ENCODE measurements at regions not wholly inside any gene's neighbourhood (a gene's known extent, or its start where the extent isn't known, plus 50 kb on each side); places are given as distances from the start of the nearest gene placed in this dataset.

GRCh38 chr3:137360531-137361201 is 402.9 kb downstream of the IL20RB start:
- TF ChIP-seq, protein P1, sequence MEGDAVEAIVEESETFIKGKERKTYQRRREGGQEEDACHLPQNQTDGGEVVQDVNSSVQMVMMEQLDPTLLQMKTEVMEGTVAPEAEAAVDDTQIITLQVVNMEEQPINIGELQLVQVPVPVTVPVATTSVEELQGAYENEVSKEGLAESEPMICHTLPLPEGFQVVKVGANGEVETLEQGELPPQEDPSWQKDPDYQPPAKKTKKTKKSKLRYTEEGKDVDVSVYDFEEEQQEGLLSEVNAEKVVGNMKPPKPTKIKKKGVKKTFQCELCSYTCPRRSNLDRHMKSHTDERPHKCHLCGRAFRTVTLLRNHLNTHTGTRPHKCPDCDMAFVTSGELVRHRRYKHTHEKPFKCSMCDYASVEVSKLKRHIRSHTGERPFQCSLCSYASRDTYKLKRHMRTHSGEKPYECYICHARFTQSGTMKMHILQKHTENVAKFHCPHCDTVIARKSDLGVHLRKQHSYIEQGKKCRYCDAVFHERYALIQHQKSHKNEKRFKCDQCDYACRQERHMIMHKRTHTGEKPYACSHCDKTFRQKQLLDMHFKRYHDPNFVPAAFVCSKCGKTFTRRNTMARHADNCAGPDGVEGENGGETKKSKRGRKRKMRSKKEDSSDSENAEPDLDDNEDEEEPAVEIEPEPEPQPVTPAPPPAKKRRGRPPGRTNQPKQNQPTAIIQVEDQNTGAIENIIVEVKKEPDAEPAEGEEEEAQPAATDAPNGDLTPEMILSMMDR (IDR thresholded peaks at IDR 0.05; ENCODE audit: low read depth, low read length) = no peak
- no peaks in the 10 kb centered on the region for H3K36me3 ChIP-seq
- DNase-seq = no peak
- no peaks in the 10 kb centered on the region for H3K27me3 ChIP-seq (ENCODE audit: insufficient read depth, low read depth, severe bottlenecking)
- no peak overlapping the region for H3K27ac ChIP-seq
- peaks cover 4% of the 10 kb centered on the region for H3K9me3 ChIP-seq (ENCODE audit: severe bottlenecking)
- H3K4me3 ChIP-seq (ENCODE audit: low read depth, low read length) = no peak overlapping the region

DNA sequence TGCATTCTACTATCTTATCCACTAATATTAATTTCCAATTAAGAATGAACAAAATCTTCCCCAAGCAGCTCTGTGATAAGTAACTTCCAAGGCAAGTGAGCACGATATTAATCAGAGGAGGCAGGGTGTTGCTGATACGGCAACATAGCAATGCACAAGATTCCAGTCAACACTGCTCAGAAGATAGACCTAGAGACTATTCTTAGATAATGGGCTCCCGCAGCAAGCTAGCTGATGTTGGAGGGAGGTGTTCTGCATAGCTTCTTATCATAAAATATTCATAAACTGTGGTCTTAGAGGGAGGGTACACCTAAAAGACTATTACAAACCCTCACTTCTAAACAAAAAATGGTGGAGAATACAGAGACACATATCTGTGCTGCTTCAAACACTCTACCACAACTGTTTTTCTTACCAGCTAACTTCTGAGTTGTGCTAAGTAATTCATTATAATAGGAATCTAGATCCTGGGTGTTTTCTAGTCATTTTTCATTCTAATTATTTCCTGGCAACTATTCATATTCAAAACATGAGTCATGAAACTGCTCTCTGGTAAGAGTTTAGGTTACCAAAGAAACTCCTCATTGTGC is 382.0 kb upstream of the SOX14 start:
- Histone ChIP-seq H3K36me3 (no peaks in the 10 kb centered on the region), H3K27me3 (ENCODE audit: insufficient read depth, low read depth, severe bottlenecking) (no peaks in the 10 kb centered on the region), H3K27ac (no peak overlapping the region), H3K9me3 (ENCODE audit: severe bottlenecking) (no peaks in the 10 kb centered on the region), H3K4me3 (ENCODE audit: low read depth, low read length) (no peak overlapping the region)
- DNase-seq = no peak
- TF ChIP-seq, protein P1 (IDR thresholded peaks at IDR 0.05; ENCODE audit: low read depth, low read length) = no peak

GRCh38 chr3:137385922-137386321 is 378.2 kb upstream of the SOX14 start:
- Histone ChIP-seq H3K27me3 (ENCODE audit: insufficient read depth, low read depth, severe bottlenecking) (no peaks in the 10 kb centered on the region), H3K9me3 (ENCODE audit: severe bottlenecking) (no peaks in the 10 kb centered on the region), H3K4me3 (ENCODE audit: low read depth, low read length) (no peak overlapping the region), H3K27ac (no peak overlapping the region), H3K36me3 (no peaks in the 10 kb centered on the region)
- DNase-seq = no peak
- TF ChIP-seq, protein P1 (IDR thresholded peaks at IDR 0.05; ENCODE audit: low read depth, low read length) = no peak

GRCh38 chr3:137409584-137409983 is 354.5 kb upstream of the SOX14 start:
- Histone ChIP-seq H3K4me3 (ENCODE audit: low read depth, low read length) (no peak overlapping the region), H3K27ac (no peak overlapping the region), H3K36me3 (no peaks in the 10 kb centered on the region), H3K9me3 (ENCODE audit: severe bottlenecking) (no peaks in the 10 kb centered on the region), H3K27me3 (ENCODE audit: insufficient read depth, low read depth, severe bottlenecking) (no peaks in the 10 kb centered on the region)
- TF ChIP-seq, protein P1 (IDR thresholded peaks at IDR 0.05; ENCODE audit: low read depth, low read length) = no peak
- peak; percentile 11 for DNase-seq

DNA sequence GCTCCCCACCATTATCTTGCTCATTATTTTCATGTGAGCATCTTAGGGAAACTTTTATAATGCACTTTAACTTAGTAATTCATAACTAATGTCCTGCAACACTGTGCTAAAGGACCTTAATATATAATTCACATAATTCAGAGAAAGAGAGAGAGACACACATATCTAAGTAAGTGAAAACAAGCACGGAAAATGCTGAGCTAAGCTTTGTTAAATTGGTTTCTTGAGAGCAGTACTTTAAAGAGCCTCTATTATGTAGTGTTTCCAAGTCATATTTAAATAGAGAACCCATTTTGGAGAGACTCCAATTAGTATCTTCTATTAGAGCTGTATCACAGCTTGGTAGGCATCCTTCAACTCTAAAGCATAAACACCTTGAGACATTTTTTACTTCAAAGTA is 354.1 kb upstream of the SOX14 start:
- Histone ChIP-seq H3K27me3 (ENCODE audit: insufficient read depth, low read depth, severe bottlenecking) (no peaks in the 10 kb centered on the region), H3K27ac (no peak overlapping the region), H3K4me3 (ENCODE audit: low read depth, low read length) (no peak overlapping the region), H3K36me3 (no peaks in the 10 kb centered on the region), H3K9me3 (ENCODE audit: severe bottlenecking) (no peaks in the 10 kb centered on the region)
- TF ChIP-seq, protein P1 (IDR thresholded peaks at IDR 0.05; ENCODE audit: low read depth, low read length) = no peak
- no peak for DNase-seq
